Heart left ventricle (tissue), 16 donors: ENCODE measurements at regions not wholly inside any gene's neighbourhood (a gene's known extent, or its start where the extent isn't known, plus 50 kb on each side); places are given as distances from the start of the nearest gene placed in this dataset.

Source experiments
- ATAC-seq, 4 donors: fragments of 200-7000 bp; cut with Tn5 transposase; one replicate each; pipeline ENCODE4 v1.9.1; 2020 to 2022; ENCODE audit warnings: moderate library complexity in 4 of 4, mild to moderate bottlenecking in 3 of 4, moderate number of reproducible peaks in 1 of 4
- DNase-seq, 5 donors: peaks; one replicate each; pipeline ENCODE4 v3.0.0-alpha.2; 2020
- H3K27ac ChIP-seq, 12 donors: fragments of 200-600 bp; sonication (generic) in 4 of 12; one replicate each; pipeline versions ENCODE4 v1.5.0 to v1.8.0; 2016 to 2022; ENCODE audit warnings: mild to moderate bottlenecking in 2 of 12
- H3K27me3 ChIP-seq, 9 donors: fragments of 200-600 bp; sonication (generic) in 2 of 9; one replicate each; pipeline versions ENCODE4 v1.5.1 to v1.8.0; 2016 to 2022; ENCODE audit warnings: mild to moderate bottlenecking in 3 of 9
- H3K36me3 ChIP-seq, 9 donors: fragments of 200-600 bp; sonication (generic) in 2 of 9; one replicate each; pipeline versions ENCODE4 v1.5.0 to v1.8.0; 2018 to 2022; ENCODE audit warnings: mild to moderate bottlenecking in 2 of 9
- H3K4me1 ChIP-seq, 12 donors: fragments of 200-600 bp; sonication (generic) in 4 of 12; one replicate each; pipeline versions ENCODE4 v1.5.0 to v1.8.0; 2016 to 2022; ENCODE audit warnings: mild to moderate bottlenecking in 3 of 12
- H3K4me3 ChIP-seq, 12 donors: fragments of 200-600 bp; sonication (generic) in 4 of 12; one replicate each; pipeline versions ENCODE4 v1.5.0 to v1.8.0; 2017 to 2022; ENCODE audit warnings: mild to moderate bottlenecking in 9 of 12, moderate library complexity in 4 of 12
- H3K9me3 ChIP-seq, 12 donors: fragments of 200-600 bp; sonication (generic) in 4 of 12; one replicate each; pipeline versions ENCODE4 v1.5.0 to v1.8.0; 2016 to 2022; ENCODE audit warnings: mild to moderate bottlenecking in 1 of 12
- CTCF ChIP-seq, 12 donors: fragments of 200-600 bp; sonication (generic) in 4 of 12; IDR thresholded peaks; one replicate each; pipeline versions ENCODE4 v1.5.0 to v1.8.0; 2018 to 2022; ENCODE audit warnings: antibody characterized with exemption in 12 of 12, mild to moderate bottlenecking in 5 of 12
- POLR2A ChIP-seq, 2 donors: fragments of 450-650 bp; IDR thresholded peaks; one replicate each; pipeline ENCODE4 v1.6.1; 2017; ENCODE audit warnings: antibody characterized with exemption in 2 of 2, mild to moderate bottlenecking in 2 of 2, moderate library complexity in 2 of 2
- WGBS, 4 donors: extraction: QIAGEN DNeasy Blood & Tissue Kit in 2 of 4; methylation state at CpG; one replicate each; pipeline versions ENCODE4 v1.1.5 to v1.1.7; 2013 to 2018; 5-methylcytosine and 5-hydroxymethylcytosine counted together
- intact Hi-C, 10 donors: fragments of 100-400 bp; cut with DNase I; formaldehyde crosslinking; loops; one replicate each; pipeline versions ENCODE4 v1.11.1 to v1.14.2; 2022
- donor health status: ischemic (EF 13 %, LVEDD 7.1; RV severe dilation, severe dysfunction).
- donor health status: healthy with polysubstance abuse.
- donor health status: DM: no; HTN: yes; CAD: no.
- donor health status: DM: no; HTN: no; CAD: no.
- donor health status: ischemic (EF 25% LVEDD 6.9; RV normal size, moderate dysfunction).
- donor health status: ischemic (EF 25% LVEDD 5.7; RV mildly dilated, moderate dysfunction).
- donor health status: healthy.
- donor health status: DM: yes; HTN: yes; CAD: no.
- donor health status: ischemic (EF 35%, LVEDD 5.7; RV mildly dilated, moderate dysfunction).
- donor health status: nonischemic (EF 11% LVEDD 7.7; RV severe dilation, severe dysfunction).
- donor health status: DM: yes; HTN: yes; CAD: no.
- donor health status: PGD.
- donor health status: ischemic (EF 29% LVEDD 5.4; RV normal size, mild dysfunction).
- donor health status: nonischemic (EF 23%, LVEDD 6.1; RV moderate dilation, normal function).

DNA sequence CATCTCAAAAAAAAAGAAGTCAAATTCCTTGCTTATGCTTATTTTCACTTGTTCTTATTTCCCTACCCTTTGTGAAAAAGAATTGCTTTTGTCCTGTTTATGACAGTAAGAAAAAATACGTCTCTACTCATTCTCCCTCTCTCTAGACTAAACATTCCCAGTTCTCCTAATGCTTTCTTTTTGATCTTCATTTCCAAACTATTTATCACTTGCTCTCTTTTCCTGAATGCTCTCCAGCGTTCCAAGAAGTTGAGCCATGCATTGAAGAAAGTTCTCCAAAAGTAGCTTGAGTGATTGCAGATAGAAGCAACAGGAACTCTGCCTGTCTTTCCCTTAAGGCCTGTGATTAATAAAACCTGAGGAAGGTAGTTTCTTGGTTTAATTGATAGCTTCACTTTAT, 53.1 kb upstream of the TMEM170B start:
- DNase-seq (no peak), ATAC-seq (no peak)
- Histone ChIP-seq H3K27ac (no peak overlapping the region), H3K4me1 (peaks cover 0 to 5% (median 0%) of the 10 kb centered on the region in 12 donors), H3K9me3 (no peaks in the 10 kb centered on the region), H3K36me3 (no peaks in the 10 kb centered on the region), H3K4me3 (no peak overlapping the region), H3K27me3 (no peaks in the 10 kb centered on the region)
- TF ChIP-seq POLR2A (IDR thresholded peaks at IDR 0.05) (no peak), CTCF (IDR thresholded peaks at IDR 0.05) (no peak)
- WGBS, 4 donors, result 86 to 92% (median 89%) methylated on average over 2 of the region's 2 CpGs
- intact Hi-C loops, result loop anchor here in 1 of 10 donors (5.0 kb wide), 1 partner anchor 157 kb away; no protein-coding TSS in a partner anchor

DNA sequence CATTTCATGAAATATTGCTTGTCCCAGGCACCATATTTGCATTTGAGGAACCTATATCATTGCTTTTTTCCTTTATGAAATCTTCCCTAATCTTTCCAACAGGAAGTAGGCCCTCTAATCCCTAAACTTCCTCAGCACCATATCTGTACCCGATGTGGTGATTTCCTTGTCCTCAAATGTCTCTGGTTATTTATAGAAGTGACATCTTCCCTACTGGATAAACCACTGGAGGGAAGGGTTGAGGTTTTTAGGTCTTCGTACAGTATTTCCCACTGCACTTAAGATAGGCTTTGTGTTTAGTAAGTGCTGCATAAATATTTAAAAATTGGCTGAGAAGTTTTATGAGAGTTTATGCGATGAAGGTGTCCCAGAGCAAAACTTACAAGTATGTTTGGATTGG, 54.9 kb upstream of the TMEM170B start:
- no peak for ATAC-seq
- intact Hi-C loops, result loop anchor here in 1 of 10 donors (5.0 kb wide), 1 partner anchor 155 kb away; no protein-coding TSS in a partner anchor
- Histone ChIP-seq H3K9me3 (no peaks in the 10 kb centered on the region), H3K4me1 (peaks cover 0 to 5% (median 0%) of the 10 kb centered on the region in 12 donors), H3K36me3 (no peaks in the 10 kb centered on the region), H3K27me3 (no peaks in the 10 kb centered on the region), H3K27ac (no peak overlapping the region), H3K4me3 (no peak overlapping the region)
- WGBS, 4 donors, result 49 to 63% (median 58%) methylated on average over 3 of the region's 3 CpGs
- TF ChIP-seq POLR2A (IDR thresholded peaks at IDR 0.05), result no peak
- TF ChIP-seq CTCF (IDR thresholded peaks at IDR 0.05), result no peak
- DNase-seq, result no peak

GRCh38 chr6:11480541-11480940, 57.0 kb upstream of the TMEM170B start:
- ATAC-seq (no peak), DNase-seq (no peak)
- no peaks in the 10 kb centered on the region for H3K9me3 ChIP-seq
- H3K36me3 ChIP-seq, result no peaks in the 10 kb centered on the region
- H3K27ac ChIP-seq, result no peak overlapping the region
- peaks cover 0 to 5% (median 0%) of the 10 kb centered on the region in 12 donors for H3K4me1 ChIP-seq
- H3K27me3 ChIP-seq, result no peaks in the 10 kb centered on the region
- TF ChIP-seq CTCF (IDR thresholded peaks at IDR 0.05) (no peak), POLR2A (IDR thresholded peaks at IDR 0.05) (no peak)
- intact Hi-C loops, result loop anchor here in 1 of 10 donors (5.0 kb wide), 1 partner anchor 153 kb away; no protein-coding TSS in a partner anchor
- WGBS, 4 donors, result 52 to 59% (median 57%) methylated on average over 4 of the region's 4 CpGs
- H3K4me3 ChIP-seq, result no peak overlapping the region

DNA sequence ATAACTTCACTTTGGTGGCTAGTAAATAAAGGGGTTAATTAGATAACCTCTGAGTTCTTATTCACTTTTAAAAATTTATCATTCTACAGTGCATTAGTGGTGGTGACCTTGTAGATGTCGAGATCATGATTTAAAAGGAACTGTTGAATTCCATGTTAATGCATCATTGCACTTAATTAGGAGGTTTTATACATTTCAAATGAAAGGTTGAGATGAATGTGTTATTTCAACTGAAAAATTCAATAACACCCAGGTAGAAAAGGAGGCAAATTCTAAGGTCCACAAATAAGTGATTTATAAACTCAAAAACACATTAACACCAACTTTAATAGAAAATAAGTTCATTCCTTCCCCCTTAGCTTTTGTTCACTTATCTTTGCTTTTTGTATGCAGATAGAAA, 58.3 kb upstream of the TMEM170B start:
- Histone ChIP-seq H3K27me3 (no peaks in the 10 kb centered on the region), H3K36me3 (no peaks in the 10 kb centered on the region), H3K4me3 (no peak overlapping the region), H3K4me1 (peaks cover 0 to 12% (median 2%) of the 10 kb centered on the region in 12 donors), H3K27ac (no peak overlapping the region), H3K9me3 (no peaks in the 10 kb centered on the region)
- 85 to 95% (median 91%) methylated on average over 1 of the region's 1 CpG for WGBS, 4 donors
- no peak for TF ChIP-seq CTCF (IDR thresholded peaks at IDR 0.05)
- no peak for TF ChIP-seq POLR2A (IDR thresholded peaks at IDR 0.05)
- ATAC-seq, result no peak
- intact Hi-C loops, result no loop called here
- DNase-seq, result no peak
